Lower leg skin (tissue), 4 donors: ENCODE measurements at regions not wholly inside any gene's neighbourhood (a gene's known extent, or its start where the extent isn't known, plus 50 kb on each side); places are given as distances from the start of the nearest gene placed in this dataset.

Experiments
- DNase-seq, 2 donors: peaks; one replicate each; pipeline ENCODE4 v3.0.0-alpha.2; 2019; ENCODE audit warnings: low spot score in 2 of 2
- H3K4me3 ChIP-seq: fragments of 200-600 bp; sonication (generic); 2 replicates; pipeline ENCODE4 v1.5.1; 2017; ENCODE audit warnings: mild to moderate bottlenecking, low read depth; ENCODE audit not compliant: poor library complexity, severe bottlenecking
- CTCF ChIP-seq, 3 donors: fragments of 450-650 bp; IDR thresholded peaks; one replicate each; pipeline ENCODE4 v1.5.1; 2016; ENCODE audit warnings: antibody characterized with exemption in 3 of 3, mild to moderate bottlenecking in 3 of 3, moderate library complexity in 2 of 3
- POLR2A ChIP-seq, 2 donors: fragments of 450-650 bp; IDR thresholded peaks; one replicate each; pipeline ENCODE4 v1.6.1; 2016 to 2017; ENCODE audit warnings: antibody characterized with exemption in 2 of 2, mild to moderate bottlenecking in 1 of 2, moderate library complexity in 1 of 2
- WGBS, 2 donors: methylation state at CpG; one replicate each; pipeline ENCODE4 v1.1.5; 2018; 5-methylcytosine and 5-hydroxymethylcytosine counted together
- intact Hi-C: fragments of 100-400 bp; cut with DNase I; formaldehyde crosslinking; loops from one replicate; pipeline ENCODE4 v1.15.0; 2023; ENCODE audit warnings: low total_unique reads

- intact Hi-C loops: no loop called here
- H3K4me3 ChIP-seq: no peak overlapping the region
- 73 to 82% methylated on average over 21 of the region's 21 CpGs for WGBS, 2 donors
These were observed 612.0 kb downstream of the VRK1 start for GRCh38 chr14:97408937-97409815.

GRCh38 chr14:97410667-97411620 is 613.8 kb downstream of the VRK1 start:
- intact Hi-C loops: no loop called here
- TF ChIP-seq POLR2A (IDR thresholded peaks at IDR 0.05) (no peak), CTCF (IDR thresholded peaks at IDR 0.05) (no peak)
- peak in 1 of 2 donors; percentile 5 for DNase-seq
- H3K4me3 ChIP-seq: no peak overlapping the region
- 61% methylated on average over 13 of the region's 13 CpGs for WGBS, 2 donors

More at GRCh38 chr14:97408937-97409815, 612.0 kb downstream of the VRK1 start:
- peak in 1 of 2 donors; percentile 53 for DNase-seq
- TF ChIP-seq CTCF (IDR thresholded peaks at IDR 0.05): no peak
- TF ChIP-seq POLR2A (IDR thresholded peaks at IDR 0.05): no peak

- no peak overlapping the region for H3K4me3 ChIP-seq
- TF ChIP-seq POLR2A (IDR thresholded peaks at IDR 0.05) (no peak), CTCF (IDR thresholded peaks at IDR 0.05) (no peak)
- peak in 1 of 2 donors; percentile 2 for DNase-seq
- 64 to 67% methylated on average over 15 of the region's 15 CpGs for WGBS, 2 donors
- intact Hi-C loops: no loop called here
These were observed 614.9 kb downstream of the VRK1 start for GRCh38 chr14:97411938-97412612.

- intact Hi-C loops: no loop called here
- WGBS, 2 donors: 6 to 7% methylated on average over 19 of the region's 19 CpGs
- H3K4me3 ChIP-seq: no peak overlapping the region
- no peak for TF ChIP-seq POLR2A (IDR thresholded peaks at IDR 0.05)
- TF ChIP-seq CTCF (IDR thresholded peaks at IDR 0.05): no peak
- peak in 1 of 2 donors; percentile 46 for DNase-seq
These were observed 615.9 kb downstream of the VRK1 start for GRCh38 chr14:97413022-97413539.

GRCh38 chr14:97413966-97414717 is 617.0 kb downstream of the VRK1 start:
- TF ChIP-seq CTCF (IDR thresholded peaks at IDR 0.05) (no peak), POLR2A (IDR thresholded peaks at IDR 0.05) (no peak)
- no peak overlapping the region for H3K4me3 ChIP-seq
- intact Hi-C loops: no loop called here
- DNase-seq: peak in 1 of 2 donors; percentile 39
- WGBS, 2 donors: 86% methylated on average over 14 of the region's 14 CpGs
